UCSD-AML1 (cell line): ENCODE measurements at regions not wholly inside any gene's neighbourhood (a gene's known extent, or its start where the extent isn't known, plus 50 kb on each side); places are given as distances from the start of the nearest gene placed in this dataset.

Experiments
- DNase-seq: peaks from one replicate; lab custom pipeline; 2025; ENCODE audit not compliant: unreplicated experiment; lab: John Stamatoyannopoulos, UW

GRCh38 chr1:29548091-29548490 is 311.8 kb downstream of the PTPRU start:
- no peak for DNase-seq

DNA sequence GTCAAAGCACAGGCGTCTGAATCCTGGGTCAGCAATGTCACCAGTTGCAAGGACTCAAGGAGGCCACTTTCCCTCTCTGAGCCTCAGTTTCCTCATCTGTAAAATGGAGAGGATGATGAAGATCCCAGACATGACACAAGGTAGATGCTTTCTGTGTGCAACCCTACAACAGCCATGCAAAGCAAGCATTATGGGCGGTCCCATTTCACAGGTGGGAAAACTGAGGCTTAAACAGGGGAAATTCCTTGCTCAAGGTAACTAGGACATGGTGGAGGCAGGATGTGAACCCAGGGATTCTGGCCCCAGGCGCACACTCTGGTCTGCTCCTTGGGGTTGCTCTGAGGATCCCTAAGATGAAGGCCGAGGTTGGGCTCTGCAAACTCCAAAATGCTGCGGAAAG is 311.0 kb downstream of the PTPRU start:
- DNase-seq: no peak

- DNase-seq: no peak
Measured at GRCh38 chr1:29546496-29546895, 310.2 kb downstream of the PTPRU start.

DNA sequence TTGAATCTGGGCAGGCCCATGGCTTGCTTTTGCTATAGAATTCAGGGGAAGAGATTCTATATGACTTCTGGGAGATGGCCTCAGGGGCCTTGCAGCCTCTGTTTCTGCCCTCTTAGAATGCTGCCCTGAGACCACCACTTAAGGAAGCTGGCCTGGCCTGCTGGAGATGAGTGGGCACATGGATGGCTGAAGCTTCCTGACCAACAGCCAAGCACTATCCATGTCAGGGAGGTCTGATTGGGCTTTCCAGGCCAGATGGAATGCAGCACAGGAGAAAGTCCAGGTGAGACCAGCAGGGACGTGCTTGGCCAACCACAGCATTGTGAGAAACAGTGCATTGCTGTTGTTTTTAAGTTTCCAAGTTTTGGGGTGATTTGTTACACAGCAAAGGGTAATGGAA is 308.1 kb downstream of the PTPRU start:
- no peak for DNase-seq

- no peak for DNase-seq
Measured at GRCh38 chr1:29543586-29543985, 307.3 kb downstream of the PTPRU start.

GRCh38 chr1:29542548-29542947 is 306.2 kb downstream of the PTPRU start:
- DNase-seq: no peak

GRCh38 chr1:29541631-29542030 is 305.3 kb downstream of the PTPRU start:
- DNase-seq: no peak

GRCh38 chr1:29540801-29541357 is 304.6 kb downstream of the PTPRU start:
- DNase-seq: no peak

- DNase-seq: no peak
Measured at GRCh38 chr1:29539971-29540370, 303.6 kb downstream of the PTPRU start.

GRCh38 chr1:29538586-29538985 is 302.3 kb downstream of the PTPRU start:
- no peak for DNase-seq

DNA sequence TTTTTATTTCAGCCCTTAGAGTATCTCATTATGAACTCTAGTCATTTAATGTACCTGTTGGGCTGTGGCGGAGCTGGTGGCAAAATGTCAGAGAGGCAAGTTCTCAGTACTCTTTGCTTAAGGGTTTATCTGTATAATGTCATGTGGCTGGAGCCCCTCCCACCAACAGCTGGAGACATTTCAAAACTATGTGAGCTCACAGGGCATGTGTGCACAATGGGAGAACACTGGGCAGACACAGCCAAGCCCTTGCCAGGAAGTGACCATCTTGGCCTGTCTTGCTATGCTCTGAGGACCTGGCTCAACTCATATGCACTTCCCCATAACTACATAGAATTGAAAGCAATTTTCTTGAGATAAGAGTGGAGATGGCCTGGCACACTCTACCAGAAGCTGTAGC is 296.4 kb downstream of the PTPRU start:
- DNase-seq: no peak

DNA sequence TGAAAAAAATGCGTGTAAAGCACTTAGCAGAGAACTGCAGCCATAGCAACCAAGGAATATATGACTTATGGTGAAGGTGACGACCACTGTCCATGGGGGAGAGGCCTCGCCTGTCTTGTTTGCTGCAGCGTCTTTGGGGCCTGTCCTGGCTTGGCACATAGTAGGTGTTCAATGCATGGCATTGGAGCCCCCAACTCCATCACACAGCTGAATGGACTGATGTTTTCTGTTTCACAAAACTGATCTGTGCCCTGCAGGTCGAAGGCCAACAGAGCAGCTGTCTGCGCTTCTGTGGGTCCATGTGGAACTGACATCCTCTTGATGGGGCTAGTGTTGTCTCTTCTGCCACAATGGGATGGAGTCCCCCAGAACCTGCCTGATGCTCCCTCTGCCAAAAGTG is 296.0 kb downstream of the PTPRU start:
- DNase-seq: no peak

- DNase-seq: no peak
Measured at GRCh38 chr1:29531596-29531995, 295.3 kb downstream of the PTPRU start.

GRCh38 chr1:29529677-29530278 is 293.5 kb downstream of the PTPRU start:
- no peak for DNase-seq

DNA sequence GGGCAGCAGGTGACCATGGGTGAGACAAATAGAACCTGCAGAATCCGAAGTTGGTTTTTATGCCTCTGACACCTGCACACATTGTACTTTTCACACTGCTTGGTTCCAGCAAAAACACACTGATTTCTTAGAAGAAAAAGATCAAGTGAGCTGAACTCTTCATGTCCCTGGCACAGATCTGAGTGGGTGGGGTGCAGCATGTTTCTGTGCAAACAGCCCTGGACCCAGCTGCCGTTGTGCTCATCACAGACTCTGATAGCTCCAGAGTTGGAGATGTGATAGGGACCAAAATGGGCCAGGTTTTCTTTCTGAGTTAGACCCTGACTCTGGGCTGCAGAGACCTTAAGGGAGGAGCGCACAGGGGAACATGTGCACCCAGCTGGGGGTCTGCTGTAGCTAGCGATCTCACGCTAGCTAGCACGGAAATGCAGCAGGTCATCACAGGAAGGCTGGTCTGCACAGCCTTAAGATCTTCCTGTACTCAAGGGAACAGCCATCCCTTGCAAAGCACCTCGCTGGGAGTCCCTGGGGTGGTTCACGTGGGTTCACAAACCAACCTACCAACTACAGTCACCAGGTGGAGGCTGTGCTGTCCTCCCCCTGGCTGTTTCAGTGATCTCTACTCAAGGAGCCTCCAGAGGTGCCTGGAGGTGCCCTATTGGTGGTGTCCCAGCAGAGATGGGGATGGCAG is 291.1 kb downstream of the PTPRU start:
- no peak for DNase-seq

DNA sequence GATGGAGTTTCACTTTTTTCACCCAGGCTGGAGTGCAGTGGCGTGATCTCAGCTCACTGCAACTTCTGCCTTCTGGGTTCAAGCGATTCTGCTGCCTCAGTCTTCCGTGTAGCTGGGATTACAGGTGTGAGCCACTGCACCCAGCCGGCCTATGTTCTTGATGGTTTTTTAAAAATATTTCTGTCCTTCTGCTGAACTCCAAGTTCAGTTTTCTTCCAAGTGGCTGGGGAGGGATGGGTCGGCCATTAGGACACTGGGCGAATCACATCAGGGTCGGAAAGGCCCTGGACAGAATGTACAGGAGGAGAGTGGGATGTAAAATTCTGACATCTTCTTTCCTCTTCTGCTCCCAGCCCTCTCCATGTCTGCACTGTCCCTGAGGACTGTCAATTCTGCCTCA is 289.6 kb downstream of the PTPRU start:
- DNase-seq: no peak

- DNase-seq: no peak
Measured at GRCh38 chr1:29524285-29525065, 288.2 kb downstream of the PTPRU start.

GRCh38 chr1:29523576-29523975 is 287.3 kb downstream of the PTPRU start:
- no peak for DNase-seq

DNA sequence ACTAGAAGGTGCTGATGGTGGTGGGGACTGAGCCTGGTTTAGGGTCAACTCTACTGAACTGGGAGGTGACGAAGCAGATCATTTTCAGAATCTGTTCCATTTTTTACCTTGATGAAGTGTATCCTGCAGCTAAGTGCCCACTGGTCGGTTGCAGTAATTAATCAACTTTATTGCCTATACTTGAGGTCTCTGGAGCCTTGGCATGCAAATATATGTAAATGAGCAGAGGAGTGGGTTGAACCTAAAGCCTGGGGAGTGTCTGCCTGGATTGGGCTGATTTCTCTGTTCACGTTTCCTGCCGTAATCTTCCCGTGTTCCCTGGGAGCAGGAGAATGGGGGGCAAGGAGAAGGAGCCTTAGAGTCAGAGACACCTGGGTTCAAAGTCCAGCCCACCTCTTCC is 286.8 kb downstream of the PTPRU start:
- no peak for DNase-seq

GRCh38 chr1:29521811-29522580 is 285.7 kb downstream of the PTPRU start:
- no peak for DNase-seq

DNA sequence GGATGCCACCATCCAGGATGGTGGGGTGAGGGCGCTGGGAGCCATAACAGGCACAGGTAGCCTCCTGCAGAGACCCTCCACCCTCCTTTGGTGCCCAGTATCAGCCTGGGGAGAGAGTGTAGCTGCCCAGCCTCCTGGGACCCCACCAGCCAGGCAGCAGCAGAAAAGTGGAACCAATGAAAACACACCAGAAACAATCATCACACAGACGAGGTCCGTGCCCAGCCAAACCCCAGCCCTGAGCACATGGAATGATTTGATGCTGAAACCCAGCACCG is 285.1 kb downstream of the PTPRU start:
- no peak for DNase-seq
